Activated CD4-positive, alpha-beta T cell treated with anti-CD3 and anti-CD28 coated beads, Interleukin-2, amount 50 U/mL, for 16 hours (primary cell): ENCODE measurements at regions not wholly inside any gene's neighbourhood (a gene's known extent, or its start where the extent isn't known, plus 50 kb on each side); places are given as distances from the start of the nearest gene placed in this dataset.

Source experiments
- DNase-seq: peaks from one replicate; pipeline ENCODE4 v3.0.0-alpha.2; 2020

GRCh38 chr2:134770702-134771101 lies 51.9 kb upstream of the TMEM163 start:
- no peak for DNase-seq

DNA sequence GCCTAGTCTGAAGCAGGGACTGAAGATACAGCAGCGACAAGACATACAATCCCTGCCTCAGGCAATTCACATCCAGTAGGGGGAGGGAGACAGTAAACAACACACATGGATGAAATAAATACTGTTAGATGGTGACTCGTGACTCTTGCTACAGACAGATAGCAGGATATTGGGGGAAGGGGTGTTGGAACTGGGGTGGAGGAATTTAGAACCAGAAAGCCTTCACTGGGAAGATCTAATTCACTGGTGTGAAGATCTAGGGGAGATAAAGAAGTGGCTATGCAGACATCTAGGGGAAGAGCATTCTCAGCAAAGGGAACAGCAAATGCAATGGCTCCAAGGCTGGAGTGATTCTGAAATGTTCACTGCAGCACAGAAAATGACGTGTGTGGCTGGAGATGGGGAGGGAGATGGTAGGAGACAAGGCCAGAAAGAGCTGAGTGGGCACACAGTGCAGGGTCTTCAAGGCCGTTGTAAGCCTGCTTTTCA lies 52.6 kb upstream of the TMEM163 start:
- DNase-seq, result no peak

- no peak for DNase-seq
Observed at GRCh38 chr2:134772493-134773169, 53.8 kb upstream of the TMEM163 start.

- no peak for DNase-seq
Observed at GRCh38 chr2:134773335-134773734, 54.5 kb upstream of the TMEM163 start.

GRCh38 chr2:134773759-134774742 lies 55.3 kb upstream of the TMEM163 start:
- no peak for DNase-seq

- DNase-seq, result no peak
Observed at GRCh38 chr2:134774786-134775641, 56.2 kb upstream of the TMEM163 start.

- DNase-seq, result no peak
Observed at GRCh38 chr2:134776836-134777235, 58.0 kb upstream of the TMEM163 start.

DNA sequence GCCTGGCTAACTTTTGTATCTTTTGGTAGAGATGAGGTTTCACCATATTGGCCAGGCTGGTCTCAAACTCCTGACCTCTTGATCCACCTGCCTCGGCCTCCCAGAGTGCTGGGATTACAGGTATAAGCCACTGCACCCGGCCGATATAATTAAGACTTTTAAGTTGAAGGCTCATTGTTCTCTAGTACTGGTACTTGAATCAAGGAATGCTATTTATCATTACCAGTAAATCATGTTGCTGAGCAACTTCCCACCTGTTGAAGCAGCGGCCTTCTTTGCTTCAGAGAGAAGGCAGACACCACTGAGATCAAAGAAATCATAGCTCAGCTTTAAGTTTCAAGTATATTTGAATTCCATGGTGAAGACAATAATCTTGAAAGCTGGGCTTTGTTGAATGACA lies 58.8 kb upstream of the TMEM163 start:
- DNase-seq, result no peak

GRCh38 chr2:134778372-134778771 lies 59.6 kb upstream of the TMEM163 start:
- DNase-seq, result no peak

DNA sequence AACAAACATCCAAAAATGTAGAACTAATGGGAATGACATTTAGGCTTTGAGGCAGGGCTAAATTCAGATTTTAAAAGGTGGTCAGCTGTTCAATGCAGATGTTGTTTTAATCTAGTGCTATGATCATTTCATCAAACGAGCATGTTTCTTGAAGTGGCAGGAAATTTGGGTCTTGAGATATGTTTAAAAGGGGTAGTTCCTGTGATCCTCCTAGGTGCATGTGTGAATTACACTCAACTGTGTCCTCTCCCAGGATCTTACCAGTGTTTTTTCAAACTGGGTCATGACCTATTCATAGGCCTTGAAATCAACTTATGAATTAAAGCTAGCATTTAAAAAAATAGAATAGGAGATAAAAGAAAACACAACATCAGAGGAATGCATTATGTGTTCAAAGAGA lies 57.4 kb upstream of the ACMSD start:
- DNase-seq, result no peak

DNA sequence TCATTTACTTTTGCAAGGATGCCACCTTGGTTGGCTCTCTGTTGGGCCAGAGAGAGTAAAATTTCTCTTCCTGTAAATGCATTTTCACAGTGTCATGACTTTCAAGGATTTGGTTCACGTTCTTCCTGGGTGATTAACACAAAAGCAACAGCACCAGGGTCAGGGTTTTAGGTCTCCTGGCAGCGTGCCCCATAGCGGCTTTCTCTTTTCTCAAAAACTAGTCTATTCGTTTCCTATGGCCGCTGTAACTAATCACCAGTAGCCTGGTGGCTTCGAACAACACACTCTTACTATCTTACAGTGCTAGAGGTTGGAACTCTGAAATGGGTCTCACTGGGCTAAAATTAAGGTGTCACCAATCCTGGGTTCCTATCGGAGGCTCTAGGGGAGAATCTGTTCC lies 56.3 kb upstream of the ACMSD start:
- no peak for DNase-seq

DNA sequence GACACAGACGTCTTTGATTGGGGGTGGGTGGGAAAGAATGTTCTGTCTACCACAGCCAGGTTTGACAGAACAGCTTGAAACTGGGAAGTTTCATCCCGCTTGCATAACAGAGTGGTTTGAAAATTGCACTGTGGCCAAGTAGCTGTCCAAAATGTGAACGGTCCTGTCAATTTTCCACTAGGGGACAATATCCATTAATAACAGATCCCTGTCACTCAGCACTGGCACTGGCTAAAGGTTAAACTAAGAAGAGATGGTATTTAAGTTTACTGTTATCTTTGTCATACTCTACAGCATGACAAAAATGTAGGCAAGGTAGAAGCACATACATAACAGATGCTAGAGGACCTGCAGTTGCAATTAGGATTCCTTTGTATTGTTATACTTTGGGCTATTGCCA lies 55.6 kb upstream of the ACMSD start:
- peak; percentile 18 for DNase-seq

DNA sequence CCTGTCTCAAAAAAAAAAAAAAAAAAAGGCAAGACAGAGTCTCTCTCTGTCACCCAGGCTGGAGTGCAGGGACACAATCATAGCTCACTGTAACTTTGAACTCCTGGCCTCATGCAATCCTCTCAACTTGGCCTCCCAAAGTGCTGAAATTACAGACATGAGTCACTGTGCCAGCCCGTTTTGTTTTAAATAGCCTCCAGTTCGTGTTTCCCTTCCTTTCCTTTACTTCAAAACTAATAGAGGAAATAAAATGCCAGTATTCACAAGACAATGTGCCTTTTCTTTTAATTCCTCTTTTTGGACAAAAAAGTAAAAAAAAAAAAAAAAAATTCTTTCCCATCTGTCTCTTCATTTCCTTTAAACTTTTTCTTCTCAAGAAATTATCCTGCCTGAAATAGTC lies 54.5 kb upstream of the ACMSD start:
- no peak for DNase-seq

GRCh38 chr2:134785659-134786430 lies 52.6 kb upstream of the ACMSD start:
- no peak for DNase-seq

GRCh38 chr2:134788417-134788816 lies 50.0 kb upstream of the ACMSD start:
- no peak for DNase-seq
